ENCODE measurements at regions not wholly inside any gene's neighbourhood (a gene's known extent, or its start where the extent isn't known, plus 50 kb on each side); places are given as distances from the start of the nearest gene placed in this dataset.

GRCh38 chr3:69527498-69527897 is 141.6 kb upstream of the FRMD4B start:
- no peak for TF ChIP-seq CEBPB (IDR thresholded peaks at IDR 0.05)
- TF ChIP-seq HDAC2 (IDR thresholded peaks at IDR 0.05), result no peak
- no peak for TF ChIP-seq POLR2A (IDR thresholded peaks at IDR 0.05; ENCODE audit: low read length)
